ENCODE measurements at regions not wholly inside any gene's neighbourhood (a gene's known extent, or its start where the extent isn't known, plus 50 kb on each side); places are given as distances from the start of the nearest gene placed in this dataset.

GRCh38 chr2:83742117-83742782 lies 716.8 kb downstream of the SUCLG1 start:
- TF ChIP-seq POLR2AphosphoS5 (IDR thresholded peaks at IDR 0.05): no peak
- TF ChIP-seq CTCF (IDR thresholded peaks at IDR 0.05): no peak
- no peak for TF ChIP-seq POLR2A (IDR thresholded peaks at IDR 0.05)
- no peak for TF ChIP-seq EP300 (IDR thresholded peaks at IDR 0.05)
- H3K27me3 ChIP-seq: no peaks in the 10 kb centered on the region
- H3K27ac ChIP-seq: no peak overlapping the region
- peaks cover 12% of the 10 kb centered on the region for H3K9me3 ChIP-seq
- H3K36me3 ChIP-seq: no peaks in the 10 kb centered on the region
- peak in 1 of 2 donors; percentile 62 for DNase-seq (ENCODE audit: low spot score in 2 of 2)
- no peak overlapping the region for H3K4me3 ChIP-seq
- 11% methylated on average over 2 of the region's 2 CpGs for WGBS
- H3K4me1 ChIP-seq: no peaks in the 10 kb centered on the region

GRCh38 chr2:83730223-83730622 lies 728.9 kb downstream of the SUCLG1 start:
- TF ChIP-seq POLR2A (IDR thresholded peaks at IDR 0.05) (no peak), POLR2AphosphoS5 (IDR thresholded peaks at IDR 0.05) (no peak), EP300 (IDR thresholded peaks at IDR 0.05) (no peak), CTCF (IDR thresholded peaks at IDR 0.05) (no peak)
- Histone ChIP-seq H3K27ac (no peak overlapping the region), H3K27me3 (no peaks in the 10 kb centered on the region), H3K4me1 (no peaks in the 10 kb centered on the region), H3K9me3 (no peaks in the 10 kb centered on the region), H3K4me3 (no peak overlapping the region), H3K36me3 (no peaks in the 10 kb centered on the region)
- DNase-seq (ENCODE audit: low spot score in 2 of 2): no peak
- WGBS: 73% methylated on average over 3 of the region's 3 CpGs

DNA sequence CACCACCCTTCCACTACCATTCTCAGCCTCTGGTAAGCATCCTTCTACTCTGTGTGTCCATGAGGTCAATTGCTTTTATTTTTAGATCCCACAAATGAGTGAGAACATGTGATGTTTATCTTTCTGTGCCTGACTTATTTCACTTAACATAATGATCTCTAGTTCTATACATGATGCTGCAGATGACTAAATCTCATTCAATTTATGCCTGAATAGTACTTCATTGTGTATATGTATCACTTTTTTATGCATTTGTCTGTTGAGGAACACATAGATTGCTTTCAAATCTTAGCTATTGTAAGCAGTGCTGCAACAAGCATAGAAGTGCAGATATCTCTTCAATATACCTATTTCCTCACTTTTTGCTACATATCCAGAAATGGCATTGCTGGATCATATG lies 733.3 kb downstream of the SUCLG1 start:
- H3K9me3 ChIP-seq: no peaks in the 10 kb centered on the region
- no peak overlapping the region for H3K4me3 ChIP-seq
- H3K4me1 ChIP-seq: no peaks in the 10 kb centered on the region
- no peak overlapping the region for H3K27ac ChIP-seq
- H3K36me3 ChIP-seq: no peaks in the 10 kb centered on the region
- TF ChIP-seq POLR2A (IDR thresholded peaks at IDR 0.05): no peak
- no peak for TF ChIP-seq CTCF (IDR thresholded peaks at IDR 0.05)
- TF ChIP-seq EP300 (IDR thresholded peaks at IDR 0.05): no peak
- no peak for TF ChIP-seq POLR2AphosphoS5 (IDR thresholded peaks at IDR 0.05)
- DNase-seq (ENCODE audit: low spot score in 2 of 2): no peak
- H3K27me3 ChIP-seq: no peaks in the 10 kb centered on the region

GRCh38 chr2:83705146-83705545 lies 753.9 kb downstream of the SUCLG1 start:
- Histone ChIP-seq H3K36me3 (no peaks in the 10 kb centered on the region), H3K27me3 (no peaks in the 10 kb centered on the region), H3K9me3 (no peaks in the 10 kb centered on the region), H3K27ac (no peak overlapping the region), H3K4me1 (no peaks in the 10 kb centered on the region), H3K4me3 (no peak overlapping the region)
- 91% methylated on average over 1 of the region's 1 CpG for WGBS
- no peak for DNase-seq (ENCODE audit: low spot score in 2 of 2)
- no peak for TF ChIP-seq EP300 (IDR thresholded peaks at IDR 0.05)

- H3K27ac ChIP-seq: no peak overlapping the region
- DNase-seq (ENCODE audit: low spot score in 2 of 2): no peak
- no peaks in the 10 kb centered on the region for H3K27me3 ChIP-seq
- H3K4me3 ChIP-seq: no peak overlapping the region
- no peaks in the 10 kb centered on the region for H3K4me1 ChIP-seq
- no peaks in the 10 kb centered on the region for H3K9me3 ChIP-seq
- no peaks in the 10 kb centered on the region for H3K36me3 ChIP-seq
- TF ChIP-seq POLR2AphosphoS5 (IDR thresholded peaks at IDR 0.05) (no peak), EP300 (IDR thresholded peaks at IDR 0.05) (no peak), POLR2A (IDR thresholded peaks at IDR 0.05) (no peak), CTCF (IDR thresholded peaks at IDR 0.05) (no peak)
- 75% methylated on average over 1 of the region's 1 CpG for WGBS
These were observed 755.5 kb downstream of the SUCLG1 start for GRCh38 chr2:83703598-83703997.

DNA sequence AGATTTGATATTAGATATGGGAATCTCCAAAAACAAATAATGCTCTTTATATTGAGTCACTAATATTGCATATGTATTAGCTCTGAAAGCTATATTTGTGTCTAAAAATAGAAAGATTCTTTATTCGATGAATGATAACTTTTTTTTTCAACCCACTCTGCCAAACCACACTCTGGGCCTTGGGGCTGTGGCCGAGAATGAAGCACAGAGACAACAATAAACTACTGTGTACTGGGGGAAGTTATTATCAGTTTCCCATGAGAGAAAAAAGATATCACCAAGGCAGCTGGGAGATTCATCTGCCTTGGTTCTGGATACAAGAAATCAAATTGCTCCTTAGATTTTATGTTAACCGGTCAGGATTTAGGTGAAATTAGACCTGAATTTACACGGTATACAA lies 762.2 kb downstream of the SUCLG1 start:
- no peaks in the 10 kb centered on the region for H3K27me3 ChIP-seq
- no peaks in the 10 kb centered on the region for H3K4me1 ChIP-seq
- no peak overlapping the region for H3K4me3 ChIP-seq
- no peaks in the 10 kb centered on the region for H3K9me3 ChIP-seq
- no peak for TF ChIP-seq POLR2A (IDR thresholded peaks at IDR 0.05)
- no peak for TF ChIP-seq POLR2AphosphoS5 (IDR thresholded peaks at IDR 0.05)
- TF ChIP-seq CTCF (IDR thresholded peaks at IDR 0.05): no peak
- TF ChIP-seq EP300 (IDR thresholded peaks at IDR 0.05): no peak
- no peak overlapping the region for H3K27ac ChIP-seq
- WGBS: 54% methylated on average over 4 of the region's 4 CpGs
- DNase-seq (ENCODE audit: low spot score in 2 of 2): no peak
- H3K36me3 ChIP-seq: no peaks in the 10 kb centered on the region
